Neural cell (in vitro differentiated cells): ENCODE measurements at regions not wholly inside any gene's neighbourhood (a gene's known extent, or its start where the extent isn't known, plus 50 kb on each side); places are given as distances from the start of the nearest gene placed in this dataset.

Experiments used
- H2AFZ ChIP-seq: fragments of 200-600, 300-800 bp; sonication (generic), shearing (Covaris generic); 2 replicates; pipeline ENCODE4 v1.6.0; 2014; ENCODE audit warnings: low read depth, mild to moderate bottlenecking, antibody characterized with exemption, low read length, moderate library complexity
- H3F3A ChIP-seq: fragments of 200-600 bp; shearing (Covaris generic); 2 replicates; pipeline ENCODE4 v1.6.1; 2016; ENCODE audit warnings: mild to moderate bottlenecking, moderate library complexity, mixed read lengths, antibody characterized with exemption, low read length; ENCODE audit not compliant: insufficient read depth, poor library complexity, severe bottlenecking
- H3K27ac ChIP-seq: fragments of 200-600, 300-800 bp; sonication (generic), shearing (Covaris generic); 2 replicates; pipeline ENCODE4 v1.5.1; 2014; ENCODE audit warnings: mild to moderate bottlenecking, low read length, moderate library complexity
- H3K27me3 ChIP-seq: fragments of 300-800, 200-600 bp; sonication (generic), shearing (Covaris generic); 2 replicates; pipeline ENCODE4 v1.6.0; 2014; ENCODE audit warnings: mild to moderate bottlenecking, low read depth, low read length, moderate library complexity; ENCODE audit not compliant: insufficient read depth
- H3K36me3 ChIP-seq: fragments of 300-800, 200-600 bp; sonication (generic), shearing (Covaris generic); 2 replicates; pipeline ENCODE4 v1.5.1; 2014; ENCODE audit warnings: mild to moderate bottlenecking, antibody characterized with exemption, low read length, moderate library complexity; ENCODE audit not compliant: insufficient read depth
- H3K4me2 ChIP-seq: fragments of 300-800, 200-600 bp; sonication (generic), shearing (Covaris generic); 2 replicates; pipeline ENCODE4 v1.6.0; 2014; ENCODE audit warnings: mild to moderate bottlenecking, low read length
- H3K4me3 ChIP-seq: fragments of 300-800, 200-600 bp; sonication (generic), shearing (Covaris generic); 2 replicates; pipeline ENCODE4 v1.5.1; 2014; ENCODE audit warnings: mild to moderate bottlenecking, low read length, moderate library complexity
- H3K79me2 ChIP-seq: fragments of 200-600 bp; shearing (Covaris generic); replicated peaks from 2 replicates; pipeline ENCODE4 v1.6.0; 2014; ENCODE audit warnings: mild to moderate bottlenecking, low read length, moderate library complexity; ENCODE audit not compliant: insufficient read depth
- H3K9ac ChIP-seq: fragments of 300-800, 200-600 bp; sonication (generic), shearing (Covaris generic); 2 replicates; pipeline ENCODE4 v1.6.1; 2016; ENCODE audit warnings: mild to moderate bottlenecking, low read length, mixed read lengths
- H3K9me2 ChIP-seq: fragments of 200-600 bp; shearing (Covaris generic); 2 replicates; pipeline ENCODE4 v1.6.1; 2016; ENCODE audit warnings: mild to moderate bottlenecking, low read length, mixed read lengths; ENCODE audit not compliant: insufficient read depth
- H3K9me3 ChIP-seq: fragments of 200-600, 300-800 bp; sonication (generic), shearing (Covaris generic); 2 replicates; pipeline ENCODE4 v1.6.1; 2016; ENCODE audit warnings: mild to moderate bottlenecking, mixed run types, low read length, moderate library complexity, mixed read lengths
- H4K20me1 ChIP-seq: fragments of 200-600 bp; shearing (Covaris generic); 2 replicates; pipeline ENCODE4 v1.6.1; 2016; ENCODE audit warnings: mild to moderate bottlenecking, mixed run types; ENCODE audit not compliant: insufficient read depth
- EP300 ChIP-seq: fragments of 450-650 bp; conservative IDR thresholded peaks from 2 replicates; pipeline ENCODE4 v1.6.1; 2014; ENCODE audit warnings: antibody characterized with exemption, mild to moderate bottlenecking, moderate library complexity; ENCODE audit not compliant: poor library complexity, severe bottlenecking
- EZH2 ChIP-seq: fragments of 200-600, 300-800 bp; shearing (Covaris generic), sonication (generic); IDR thresholded peaks from 2 replicates; pipeline ENCODE4 v1.6.1; 2014; ENCODE audit warnings: antibody characterized with exemption, low read length, borderline replicate concordance, mild to moderate bottlenecking; ENCODE audit not compliant: insufficient read depth, poor library complexity, severe bottlenecking
- MXI1 ChIP-seq: fragments of 450-650 bp; conservative IDR thresholded peaks from 2 replicates; pipeline ENCODE4 v1.6.1; 2014; ENCODE audit warnings: antibody characterized with exemption, mild to moderate bottlenecking; ENCODE audit not compliant: poor library complexity, severe bottlenecking
- POLR2AphosphoS5 ChIP-seq: IDR thresholded peaks from 2 replicates; pipeline ENCODE4 v1.6.1; 2012
- RAD21 ChIP-seq: fragments of 450-650 bp; conservative IDR thresholded peaks from 2 replicates; pipeline ENCODE4 v1.6.1; 2014; ENCODE audit warnings: antibody characterized with exemption, mild to moderate bottlenecking, moderate library complexity
- REST ChIP-seq: IDR thresholded peaks from 2 replicates; pipeline ENCODE4 v1.6.1; 2012; ENCODE audit warnings: borderline replicate concordance
- SMC3 ChIP-seq: fragments of 450-650 bp; conservative IDR thresholded peaks from 2 replicates; pipeline ENCODE4 v1.6.1; 2014; ENCODE audit warnings: antibody characterized with exemption, mild to moderate bottlenecking, moderate library complexity; ENCODE audit not compliant: poor library complexity
- TAF1 ChIP-seq: IDR thresholded peaks from 2 replicates; pipeline ENCODE4 v1.6.1; 2012; ENCODE audit warnings: low read depth
- TF ChIP-seq, protein P1 (sequence below): fragments of 450-650 bp; IDR thresholded peaks from 2 replicates; pipeline ENCODE4 v1.5.1; 2014; ENCODE audit warnings: antibody characterized with exemption, mild to moderate bottlenecking, moderate library complexity; ENCODE audit not compliant: poor library complexity, severe bottlenecking

DNA sequence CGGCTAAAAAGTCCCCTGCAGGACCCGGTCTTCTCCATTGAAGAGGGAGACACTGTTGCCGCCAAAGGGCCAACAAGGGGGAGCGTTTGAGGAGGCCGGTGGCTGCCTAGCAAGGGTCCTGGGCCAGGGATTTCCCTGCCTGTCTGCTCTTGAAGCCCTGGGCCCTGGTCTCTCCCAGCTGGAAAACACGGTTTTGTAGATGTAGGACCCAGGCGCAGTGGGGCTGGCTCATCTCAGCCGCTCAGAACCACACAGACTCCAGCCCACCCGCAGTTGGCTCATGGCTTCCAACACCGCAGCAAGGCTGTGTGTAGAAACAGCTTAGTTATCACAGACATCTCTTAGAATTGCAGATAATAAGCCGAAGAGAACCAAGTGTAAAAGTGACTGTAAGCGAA, 57.1 kb upstream of the TWIST2 start (continued):
- TF ChIP-seq MXI1 (no peak), SMC3 (no peak), TAF1 (no peak), RAD21 (no peak)

DNA sequence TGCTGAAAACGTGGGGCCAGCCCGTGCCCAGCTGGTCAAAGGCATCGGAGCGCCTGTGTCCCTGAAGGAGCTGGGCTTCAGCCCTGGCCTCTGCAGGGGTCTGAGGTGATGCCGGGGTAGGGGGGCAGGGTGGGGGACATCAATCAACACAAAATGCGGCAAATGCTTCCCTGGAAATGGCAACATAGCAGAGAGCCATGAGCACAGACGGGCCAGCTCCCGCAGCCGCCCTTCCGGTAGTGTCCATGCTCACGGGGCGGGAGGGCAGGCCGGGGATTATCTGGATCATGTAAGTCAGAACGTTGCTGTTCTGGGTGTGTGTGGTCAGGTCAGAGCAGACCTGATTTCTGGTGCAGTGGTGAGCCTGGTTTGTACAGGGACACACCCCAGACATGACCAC, 56.5 kb upstream of the TWIST2 start:
- H3K4me3 ChIP-seq: no peak overlapping the region
- no peaks in the 10 kb centered on the region for H3K36me3 ChIP-seq
- no peaks in the 10 kb centered on the region for H4K20me1 ChIP-seq
- no peaks in the 10 kb centered on the region for H3F3A ChIP-seq
- H3K79me2 ChIP-seq: no peaks in the 10 kb centered on the region
- no peaks in the 10 kb centered on the region for H3K9me2 ChIP-seq
- H3K9ac ChIP-seq: no peak overlapping the region
- no peak overlapping the region for H3K4me2 ChIP-seq
- H3K27me3 ChIP-seq: no peaks in the 10 kb centered on the region
- no peak overlapping the region for H2AFZ ChIP-seq
- no peak overlapping the region for H3K27ac ChIP-seq
- no peak for TF ChIP-seq RAD21
- no peak for TF ChIP-seq EZH2
- no peak for TF ChIP-seq TAF1
- no peak for TF ChIP-seq REST
- TF ChIP-seq, protein P1, sequence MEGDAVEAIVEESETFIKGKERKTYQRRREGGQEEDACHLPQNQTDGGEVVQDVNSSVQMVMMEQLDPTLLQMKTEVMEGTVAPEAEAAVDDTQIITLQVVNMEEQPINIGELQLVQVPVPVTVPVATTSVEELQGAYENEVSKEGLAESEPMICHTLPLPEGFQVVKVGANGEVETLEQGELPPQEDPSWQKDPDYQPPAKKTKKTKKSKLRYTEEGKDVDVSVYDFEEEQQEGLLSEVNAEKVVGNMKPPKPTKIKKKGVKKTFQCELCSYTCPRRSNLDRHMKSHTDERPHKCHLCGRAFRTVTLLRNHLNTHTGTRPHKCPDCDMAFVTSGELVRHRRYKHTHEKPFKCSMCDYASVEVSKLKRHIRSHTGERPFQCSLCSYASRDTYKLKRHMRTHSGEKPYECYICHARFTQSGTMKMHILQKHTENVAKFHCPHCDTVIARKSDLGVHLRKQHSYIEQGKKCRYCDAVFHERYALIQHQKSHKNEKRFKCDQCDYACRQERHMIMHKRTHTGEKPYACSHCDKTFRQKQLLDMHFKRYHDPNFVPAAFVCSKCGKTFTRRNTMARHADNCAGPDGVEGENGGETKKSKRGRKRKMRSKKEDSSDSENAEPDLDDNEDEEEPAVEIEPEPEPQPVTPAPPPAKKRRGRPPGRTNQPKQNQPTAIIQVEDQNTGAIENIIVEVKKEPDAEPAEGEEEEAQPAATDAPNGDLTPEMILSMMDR: no peak
- no peak for TF ChIP-seq SMC3
- no peak for TF ChIP-seq POLR2AphosphoS5
- no peak for TF ChIP-seq EP300
- no peak for TF ChIP-seq MXI1
- no peaks in the 10 kb centered on the region for H3K9me3 ChIP-seq

- no peak overlapping the region for H3K4me2 ChIP-seq
Observed at GRCh38 chr2:238793306-238793705, 54.6 kb upstream of the TWIST2 start.

More at GRCh38 chr2:238793306-238793705, 54.6 kb upstream of the TWIST2 start:
- Histone ChIP-seq H3K79me2 (no peaks in the 10 kb centered on the region), H3K36me3 (no peaks in the 10 kb centered on the region), H4K20me1 (no peaks in the 10 kb centered on the region), H3F3A (no peaks in the 10 kb centered on the region), H3K9me2 (no peaks in the 10 kb centered on the region), H3K27ac (no peak overlapping the region), H2AFZ (no peak overlapping the region), H3K9me3 (no peaks in the 10 kb centered on the region), H3K27me3 (no peaks in the 10 kb centered on the region), H3K9ac (no peak overlapping the region), H3K4me3 (no peak overlapping the region)
- TF ChIP-seq SMC3 (no peak), RAD21 (no peak), TAF1 (no peak), EP300 (no peak), EZH2 (no peak), POLR2AphosphoS5 (no peak), MXI1 (no peak)
- TF ChIP-seq, protein P1: no peak
